Hepatic stellate cell (primary cell): ENCODE measurements at regions not wholly inside any gene's neighbourhood (a gene's known extent, or its start where the extent isn't known, plus 50 kb on each side); places are given as distances from the start of the nearest gene placed in this dataset.

Experiments used
- DNase-seq: peaks from one replicate; pipeline ENCODE4 v3.0.0; 2011; ENCODE audit warnings: low spot score

DNA sequence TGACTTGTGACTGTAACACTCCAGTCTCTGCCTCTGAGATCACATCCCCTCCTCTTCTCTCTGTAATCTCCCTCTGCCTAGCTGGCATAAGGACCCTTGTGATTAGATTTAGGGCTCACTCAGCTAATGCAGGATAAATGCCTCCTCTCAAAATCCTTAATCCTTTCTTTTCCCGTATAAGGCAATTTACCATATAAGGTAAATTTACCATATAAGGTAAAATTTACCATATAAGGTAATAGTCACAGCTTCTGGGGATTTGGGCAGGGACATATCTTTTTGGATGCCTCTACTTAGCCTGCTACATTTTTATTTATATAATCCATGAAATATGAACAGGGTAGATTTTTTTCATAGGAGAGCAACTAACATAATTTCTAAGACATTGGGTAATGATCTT is 318.0 kb upstream of the PUM3 start:
- DNase-seq = no peak

GRCh38 chr9:3157011-3157410 is 313.1 kb upstream of the PUM3 start:
- no peak for DNase-seq

DNA sequence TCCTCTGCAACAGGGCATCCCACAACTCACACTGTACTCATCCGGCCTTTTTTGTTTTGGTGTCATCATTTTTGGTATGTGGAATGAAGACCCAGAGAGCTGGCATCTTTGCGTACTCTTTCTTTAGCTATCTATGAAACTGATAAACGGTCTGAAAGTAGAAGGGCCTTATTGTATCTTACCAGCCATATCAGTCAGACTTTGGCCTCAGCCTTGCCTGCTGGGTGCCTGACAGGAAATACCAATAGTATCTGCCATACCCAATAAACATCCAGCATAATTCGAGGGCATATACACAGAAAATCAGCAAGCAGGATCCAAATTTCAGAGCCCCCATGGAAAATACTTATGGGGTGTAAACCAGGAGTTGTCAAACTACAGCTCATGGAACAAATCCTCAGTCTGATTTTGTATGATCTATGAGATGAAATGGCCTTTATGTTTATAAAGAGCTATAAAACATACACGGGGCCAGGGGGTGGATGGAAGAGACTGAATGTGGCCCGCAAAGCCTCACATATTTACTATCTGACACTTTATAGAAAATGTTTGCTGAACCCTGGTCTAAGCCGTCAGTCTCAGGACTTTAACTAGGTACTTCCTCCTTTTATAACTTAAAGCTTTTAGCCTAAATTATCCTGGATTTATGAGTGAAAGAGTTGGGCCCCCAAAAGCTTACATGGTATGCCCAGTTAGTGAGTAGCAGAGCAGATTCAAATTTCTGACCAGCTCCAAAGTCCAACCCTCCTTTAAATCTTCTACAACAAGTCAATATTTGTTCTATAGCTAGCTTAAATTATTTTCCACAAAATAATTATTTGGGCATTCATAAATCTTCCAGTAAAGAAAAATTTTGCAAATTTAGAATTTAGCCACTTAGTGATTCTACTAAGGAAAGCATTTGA is 308.0 kb upstream of the PUM3 start:
- DNase-seq = no peak

DNA sequence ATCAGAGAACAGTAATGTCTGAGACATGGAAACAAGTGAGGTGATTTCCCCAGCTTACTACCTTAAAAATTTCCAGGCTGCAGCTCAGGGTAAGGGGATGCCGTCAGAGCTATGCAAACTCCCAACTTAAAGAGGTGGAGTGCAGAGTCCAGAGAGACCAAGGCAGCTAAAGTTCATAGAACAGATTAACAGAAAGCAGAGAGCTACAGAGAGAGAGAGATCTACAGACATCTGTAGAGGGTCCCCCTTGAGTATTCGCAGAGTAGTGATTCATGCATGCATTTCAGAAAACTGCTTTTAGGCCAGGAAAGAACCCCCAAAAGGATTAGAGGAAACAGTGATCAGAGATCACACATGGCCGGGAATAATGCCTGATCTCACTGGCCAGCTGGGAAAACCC is 306.2 kb upstream of the PUM3 start:
- DNase-seq = no peak

DNA sequence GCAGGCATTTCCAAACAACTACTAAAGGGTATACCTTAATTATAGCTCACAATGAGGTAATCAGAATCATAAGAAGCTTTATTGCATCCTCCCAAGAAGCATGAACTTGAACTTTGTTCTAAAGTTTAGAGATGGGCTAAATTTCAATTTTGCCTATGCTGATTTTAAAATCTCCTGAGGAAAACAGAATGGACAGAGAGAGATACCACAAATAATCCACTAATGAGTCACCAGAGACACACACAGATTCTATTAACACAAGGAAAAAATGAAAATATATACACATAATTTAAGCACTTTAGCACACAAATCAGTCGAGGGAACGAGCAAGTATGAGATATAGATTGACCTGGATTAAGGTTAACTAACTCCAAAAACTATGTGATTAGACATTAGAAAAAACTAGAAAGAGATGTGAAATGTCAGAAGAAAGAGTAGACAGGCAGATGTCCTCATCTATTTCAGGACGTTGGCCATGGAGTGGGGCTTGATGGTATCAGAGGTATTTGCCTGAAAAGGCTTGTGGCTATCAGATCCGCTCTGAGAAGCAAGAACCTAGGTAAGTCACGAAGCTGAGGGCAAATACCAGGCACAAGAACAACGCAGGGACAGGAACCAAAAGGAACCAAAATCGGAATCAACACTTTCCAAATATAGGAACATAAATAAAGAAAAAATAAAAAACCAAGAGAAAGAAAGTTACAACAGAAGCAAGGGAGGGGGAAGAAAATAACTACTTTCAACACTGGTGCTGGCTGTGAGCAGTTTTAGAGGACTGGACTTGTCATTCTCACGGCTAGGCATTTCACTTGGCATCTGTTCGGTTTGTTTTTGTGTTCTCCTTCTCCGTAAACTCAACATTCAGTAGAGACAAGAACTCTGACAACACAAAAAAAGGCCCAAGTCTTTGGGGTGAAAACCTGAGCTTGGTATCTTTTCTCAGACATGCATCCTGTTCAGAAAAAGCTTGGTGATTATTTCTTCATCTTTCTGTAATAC is 294.6 kb upstream of the PUM3 start:
- DNase-seq = no peak

DNA sequence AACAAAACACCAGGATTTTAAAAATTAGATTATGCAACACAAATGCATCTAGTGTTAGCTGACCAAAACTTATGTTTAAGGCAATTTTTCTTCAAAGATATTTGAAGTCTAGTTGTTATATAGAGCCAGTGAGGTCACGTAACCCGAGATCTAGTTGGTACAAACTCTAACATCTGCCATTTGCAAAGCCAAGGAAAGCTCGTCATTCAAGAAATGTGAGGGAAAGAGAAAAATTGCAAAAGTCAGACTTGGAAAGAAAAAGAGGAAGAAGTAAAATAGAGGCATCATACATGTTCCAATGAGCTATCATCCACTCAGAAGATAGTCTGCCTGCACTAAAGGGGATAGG is 293.4 kb upstream of the PUM3 start:
- no peak for DNase-seq

GRCh38 chr9:3136686-3137346 is 292.9 kb upstream of the PUM3 start:
- DNase-seq = no peak

GRCh38 chr9:3136230-3136629 is 292.3 kb upstream of the PUM3 start:
- DNase-seq = no peak

DNA sequence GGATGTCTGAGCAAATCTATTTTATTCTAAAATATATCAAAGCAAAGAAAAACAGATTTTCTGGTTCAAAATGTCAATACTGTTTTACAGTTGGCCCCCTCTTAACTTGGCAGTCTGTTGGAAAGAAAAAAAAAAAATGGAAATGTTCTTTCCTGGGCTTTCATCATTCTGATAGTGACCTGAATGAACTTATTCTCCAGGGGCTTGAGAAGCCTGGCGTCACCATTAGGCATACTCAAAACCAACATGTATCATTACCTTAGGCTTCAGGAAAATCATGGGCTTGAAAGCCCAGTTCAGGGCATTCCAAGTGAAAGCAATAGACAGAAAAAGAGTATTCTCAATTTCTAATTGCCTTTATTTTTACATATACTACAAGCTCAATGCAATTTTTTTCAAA is 283.7 kb upstream of the PUM3 start:
- DNase-seq = no peak

GRCh38 chr9:3125602-3126405 is 281.9 kb upstream of the PUM3 start:
- DNase-seq = no peak

DNA sequence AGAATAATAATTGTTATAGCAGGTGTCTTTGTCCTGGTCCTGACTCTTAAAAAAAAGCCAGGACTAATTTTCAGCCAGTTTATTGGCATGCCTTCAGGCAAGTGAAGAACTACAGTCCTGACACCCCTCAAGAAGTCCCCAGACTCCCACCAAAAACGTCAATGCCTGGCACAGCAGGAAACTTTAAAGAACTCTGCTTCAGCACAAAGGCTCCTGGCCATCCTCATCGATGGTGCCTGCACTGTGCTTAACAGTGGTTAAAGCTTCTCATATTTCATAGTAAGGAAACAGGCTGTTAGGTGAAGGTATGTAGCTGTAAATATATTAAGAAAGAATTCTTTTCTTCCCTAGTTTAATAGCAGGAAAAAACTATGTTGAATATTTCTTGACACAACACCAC is 280.1 kb upstream of the PUM3 start:
- no peak for DNase-seq

DNA sequence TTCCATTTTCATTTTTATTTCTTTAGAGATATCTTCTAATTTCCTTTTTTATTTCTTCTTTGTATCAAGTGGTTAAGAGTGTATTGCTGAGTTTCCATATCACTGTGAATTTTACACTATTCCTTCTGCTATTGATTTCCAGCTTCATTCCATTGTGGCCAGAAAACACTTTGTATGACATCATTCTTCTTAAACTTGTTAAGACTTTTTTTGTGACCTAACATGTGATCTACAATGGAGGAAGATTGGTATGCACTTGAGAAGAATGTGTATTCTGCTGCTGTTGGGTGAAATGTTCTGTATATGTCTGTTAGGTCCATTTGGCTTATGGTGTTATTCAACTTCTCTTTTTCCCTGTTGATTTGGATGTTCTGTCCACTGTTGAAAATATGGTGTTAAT is 274.2 kb upstream of the PUM3 start:
- DNase-seq = no peak

- no peak for DNase-seq
These were observed 255.8 kb upstream of the PUM3 start for GRCh38 chr9:3099646-3100045.

- DNase-seq = no peak
These were observed 244.3 kb upstream of the PUM3 start for GRCh38 chr9:3088219-3088618.

- no peak for DNase-seq
These were observed 243.8 kb upstream of the PUM3 start for GRCh38 chr9:3087697-3088096.

- peak; percentile 2 for DNase-seq
These were observed 237.1 kb upstream of the PUM3 start for GRCh38 chr9:3080951-3081350.

DNA sequence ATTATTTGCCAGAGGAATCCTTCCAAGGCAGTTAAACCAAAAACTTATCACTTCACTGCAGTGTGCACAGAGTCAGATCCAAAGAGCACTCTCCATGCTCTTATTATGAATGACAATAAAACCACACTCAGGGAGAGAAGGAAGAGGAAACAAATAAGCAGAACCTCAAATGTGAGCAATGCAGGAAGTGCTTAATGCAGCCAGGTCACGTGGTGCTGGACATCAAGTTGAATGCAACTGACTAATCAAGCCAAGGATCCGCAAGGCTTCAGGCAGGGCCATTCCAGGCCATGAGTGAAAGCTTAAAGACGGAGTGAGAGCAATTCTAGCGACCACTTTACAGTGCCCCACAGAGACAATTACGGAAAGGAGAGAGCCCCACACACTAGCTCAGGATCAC is 230.4 kb upstream of the PUM3 start:
- DNase-seq = peak; percentile 2

DNA sequence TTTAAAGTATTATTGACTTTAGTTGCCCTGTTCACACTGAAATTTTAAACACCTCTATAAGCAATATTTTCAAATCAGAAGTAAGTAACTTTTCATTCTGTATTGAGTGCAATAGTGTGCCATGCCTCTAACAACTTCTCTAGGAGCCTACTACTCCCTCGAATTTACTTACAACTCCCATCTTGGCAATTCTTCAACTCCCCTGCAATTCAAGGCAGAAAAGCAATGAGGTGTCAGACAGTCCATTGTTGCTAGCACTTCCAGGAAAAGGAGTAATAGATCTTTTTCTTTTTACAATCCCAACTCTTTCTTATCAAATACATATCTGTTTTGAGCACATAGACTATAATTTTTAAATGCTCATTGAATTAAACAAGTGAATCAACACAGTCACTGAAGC is 222.7 kb upstream of the PUM3 start:
- no peak for DNase-seq

DNA sequence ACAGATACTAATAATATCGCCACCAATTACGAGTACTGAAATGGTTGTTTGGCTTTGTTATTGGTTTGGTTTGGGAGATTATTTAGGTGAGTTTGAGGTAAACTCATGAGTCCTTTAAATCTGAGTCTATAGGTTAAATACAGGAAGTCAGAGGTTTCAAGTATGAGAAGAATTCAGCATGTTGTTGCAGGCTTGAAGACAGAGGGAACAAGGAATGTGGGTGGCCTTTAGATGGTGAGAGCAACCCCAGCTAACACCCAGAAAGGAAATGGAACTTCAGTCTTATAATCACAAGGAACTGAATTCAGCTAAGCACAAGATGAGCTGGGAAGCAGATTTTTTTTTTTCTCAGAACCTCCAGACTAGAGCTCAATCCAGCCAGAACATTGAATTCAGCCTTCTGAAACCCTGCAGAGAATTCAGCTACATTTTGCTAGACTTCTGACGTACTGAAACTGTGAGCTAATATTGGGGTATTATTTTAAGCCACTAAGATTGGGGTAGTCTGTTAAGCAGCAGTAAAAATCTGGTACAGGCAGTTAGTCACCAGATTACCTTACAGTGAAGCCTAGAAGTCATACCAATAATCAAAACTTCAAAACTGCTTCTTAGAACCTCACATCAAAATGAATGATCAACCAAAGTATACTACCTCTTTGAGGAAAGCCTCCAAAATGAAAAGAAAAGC is 216.0 kb upstream of the PUM3 start:
- peak; percentile 7 for DNase-seq

DNA sequence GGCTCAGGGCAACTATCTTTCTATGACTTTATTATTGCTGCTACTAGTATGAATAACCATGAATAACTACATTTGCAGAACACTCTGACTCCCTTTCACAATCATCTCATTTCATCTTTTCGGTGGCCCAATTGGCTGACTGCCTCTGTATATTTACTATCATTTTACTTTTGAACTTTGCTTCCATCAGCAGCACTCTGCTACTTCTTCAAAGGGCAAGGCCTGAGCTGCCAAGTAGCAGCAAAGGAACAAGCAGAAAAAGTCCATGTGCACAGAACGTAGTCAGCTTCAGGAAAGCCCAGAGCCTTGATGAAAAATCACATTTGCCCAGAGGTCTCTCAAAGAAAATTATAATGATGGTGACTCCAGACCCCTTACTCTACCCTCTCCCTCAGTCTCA is 214.5 kb upstream of the PUM3 start:
- DNase-seq = no peak

DNA sequence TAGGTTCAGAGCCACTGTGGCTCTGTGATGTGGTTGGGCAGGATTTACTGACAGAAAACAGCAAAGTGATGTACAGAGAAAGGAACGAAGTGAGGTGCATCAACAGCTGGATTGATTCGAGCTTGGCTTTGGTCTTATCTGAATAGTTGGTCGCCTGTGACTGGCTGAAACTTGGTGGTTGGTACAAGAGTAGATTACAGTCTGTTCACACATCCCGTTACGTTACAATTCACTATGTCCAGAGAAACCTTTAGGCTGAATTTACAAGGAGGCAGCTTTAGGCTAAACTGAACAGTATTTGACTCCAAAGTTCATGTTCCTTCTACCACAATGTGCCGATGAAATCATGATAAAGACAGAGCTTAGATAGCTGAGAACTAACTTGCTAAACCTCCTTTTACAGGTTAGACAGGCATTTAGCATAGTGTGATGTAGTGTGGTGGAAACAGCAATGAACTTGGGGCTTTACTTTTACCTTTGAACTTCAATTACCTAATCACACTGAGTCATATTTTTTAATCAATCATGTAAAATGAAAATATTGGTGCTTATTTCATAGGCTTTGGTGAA is 210.2 kb upstream of the PUM3 start:
- no peak for DNase-seq
